WTC11 (cell line): ENCODE measurements at regions not wholly inside any gene's neighbourhood (a gene's known extent, or its start where the extent isn't known, plus 50 kb on each side); places are given as distances from the start of the nearest gene placed in this dataset.

Experiments used
- ATAC-seq: fragments of 200-7000 bp; cut with Tn5 transposase; 2 replicates; pipeline ENCODE4 v1.10.0; 2021; ENCODE audit warnings: mild to moderate bottlenecking, moderate library complexity
- CTCF ChIA-PET: fragments of 300-600 bp; sonication (Branson Sonifier 250); formaldehyde crosslinking; loops from one replicate; lab custom pipeline; 2021; ENCODE audit warnings: antibody characterized with exemption; lab: Charles Lee
- POLR2A ChIA-PET: fragments of 350-600 bp; sonication (Branson Sonifier 250); formaldehyde crosslinking; loops from one replicate; lab custom pipeline; 2021; ENCODE audit warnings: antibody characterized with exemption; lab: Charles Lee
- DNase-seq: peaks from one replicate; pipeline ENCODE4 v3.0.0; 2021; ENCODE audit warnings: low spot score
- H3K27ac Mint-ChIP-seq: 2 replicates; pipeline ENCODE4 v1.8.0; 2021; ENCODE audit warnings: mixed read lengths
- H3K27me3 Mint-ChIP-seq: 2 replicates; pipeline ENCODE4 v1.8.0; 2021; ENCODE audit warnings: low read depth, mild to moderate bottlenecking, moderate library complexity, mixed read lengths
- H3K36me3 Mint-ChIP-seq: 2 replicates; pipeline ENCODE4 v1.8.0; 2021; ENCODE audit warnings: mixed read lengths
- H3K4me1 Mint-ChIP-seq: 2 replicates; pipeline ENCODE4 v1.8.0; 2022; ENCODE audit warnings: mixed read lengths
- H3K4me3 Mint-ChIP-seq: 2 replicates; pipeline ENCODE4 v1.8.0; 2021; ENCODE audit warnings: mild to moderate bottlenecking, moderate library complexity, mixed read lengths
- H3K9me3 Mint-ChIP-seq: 2 replicates; pipeline ENCODE4 v1.8.0; 2021; ENCODE audit warnings: mixed read lengths
- AFF4 ChIP-seq: sonication (generic); formaldehyde crosslinking; IDR thresholded peaks from 2 replicates; pipeline ENCODE4 v1.8.1; 2023; ENCODE audit warnings: mild to moderate bottlenecking, missing genetic modification reagents, borderline replicate concordance
- AR ChIP-seq: fragments of 250-450 bp; sonication (Bioruptor Pico); IDR thresholded peaks from 2 replicates; pipeline ENCODE4 v1.9.0; 2021; ENCODE audit warnings: mild to moderate bottlenecking
- ATF3 ChIP-seq: sonication (generic); formaldehyde crosslinking; conservative IDR thresholded peaks from 2 replicates; pipeline ENCODE4 v1.8.1; 2022; ENCODE audit warnings: mild to moderate bottlenecking, missing genetic modification reagents
- CBFB ChIP-seq: sonication (generic); formaldehyde crosslinking; IDR thresholded peaks from 2 replicates; pipeline ENCODE4 v1.8.1; 2022; ENCODE audit warnings: mild to moderate bottlenecking, low read depth, missing genetic modification reagents
- E2F1 ChIP-seq: sonication (generic); formaldehyde crosslinking; IDR thresholded peaks from 2 replicates; pipeline ENCODE4 v1.8.0; 2022; ENCODE audit warnings: mild to moderate bottlenecking, missing genetic modification reagents
- ESRRA ChIP-seq: sonication (generic); formaldehyde crosslinking; IDR thresholded peaks from 2 replicates; pipeline ENCODE4 v1.8.1; 2022; ENCODE audit warnings: mild to moderate bottlenecking, missing genetic modification reagents, borderline replicate concordance
- FOXP4 ChIP-seq: sonication (generic); formaldehyde crosslinking; IDR thresholded peaks from 2 replicates; pipeline ENCODE4 v1.8.0; 2022; ENCODE audit warnings: mild to moderate bottlenecking, missing genetic modification reagents
- HMGA2 ChIP-seq: fragments of 250-450 bp; sonication (Bioruptor Pico); IDR thresholded peaks from 2 replicates; pipeline ENCODE4 v1.4.0; 2021; ENCODE audit warnings: mild to moderate bottlenecking, moderate library complexity
- NFYB ChIP-seq: sonication (generic); formaldehyde crosslinking; conservative IDR thresholded peaks from 2 replicates; pipeline ENCODE4 v1.8.0; 2022; ENCODE audit warnings: low read depth, missing genetic modification reagents
- NR3C1 ChIP-seq: sonication (generic); formaldehyde crosslinking; conservative IDR thresholded peaks from 2 replicates; pipeline ENCODE4 v1.8.1; 2023; ENCODE audit warnings: low read depth, mild to moderate bottlenecking, missing genetic modification reagents
- OVOL2 ChIP-seq: fragments of 250-450 bp; sonication (Bioruptor Pico); IDR thresholded peaks from 2 replicates; pipeline ENCODE4 v1.9.0; 2021; ENCODE audit warnings: mild to moderate bottlenecking, borderline replicate concordance
- PRRX2 ChIP-seq: fragments of 250-450 bp; sonication (Bioruptor Pico); IDR thresholded peaks from 2 replicates; pipeline ENCODE4 v1.8.0; 2021; ENCODE audit warnings: mild to moderate bottlenecking
- SMAD4 ChIP-seq: sonication (generic); formaldehyde crosslinking; IDR thresholded peaks from 2 replicates; pipeline ENCODE4 v1.8.0; 2022; ENCODE audit warnings: mild to moderate bottlenecking, missing genetic modification reagents
- TEAD4 ChIP-seq: sonication (generic); formaldehyde crosslinking; IDR thresholded peaks from 2 replicates; pipeline ENCODE4 v1.8.0; 2022; ENCODE audit warnings: mild to moderate bottlenecking, missing genetic modification reagents
- TP53 ChIP-seq: sonication (generic); formaldehyde crosslinking; IDR thresholded peaks from 2 replicates; pipeline ENCODE4 v1.8.1; 2023; ENCODE audit warnings: mild to moderate bottlenecking, missing genetic modification reagents
- ZNF219 ChIP-seq: sonication (generic); formaldehyde crosslinking; IDR thresholded peaks from 2 replicates; pipeline ENCODE4 v1.8.0; 2023; ENCODE audit warnings: missing genetic modification reagents, mild to moderate bottlenecking, borderline replicate concordance
- ZNF416 ChIP-seq: fragments of 250-450 bp; sonication (Bioruptor Pico); IDR thresholded peaks from 2 replicates; pipeline ENCODE4 v1.9.0; 2021; ENCODE audit warnings: mild to moderate bottlenecking, inconsistent platforms
- ZNF532 ChIP-seq: fragments of 250-450 bp; sonication (Bioruptor Pico); IDR thresholded peaks from 2 replicates; pipeline ENCODE4 v1.9.0; 2021; ENCODE audit warnings: mild to moderate bottlenecking, borderline replicate concordance
- ZNF671 ChIP-seq: fragments of 250-450 bp; sonication (Bioruptor Pico); IDR thresholded peaks from 2 replicates; pipeline ENCODE4 v1.8.0; 2021; ENCODE audit warnings: mild to moderate bottlenecking

GRCh38 chr6:18640754-18641153, 253.6 kb downstream of the RNF144B start (continued):
- no peak for TF ChIP-seq ZNF532
- TF ChIP-seq PRRX2 (CRISPR knock-in tag): no peak
- TF ChIP-seq CBFB (CRISPR knock-in tag): no peak
- TF ChIP-seq SMAD4 (CRISPR knock-in tag): no peak
- no peak for TF ChIP-seq FOXP4 (CRISPR knock-in tag)
- TF ChIP-seq, all 79 proteins: peak for 0

GRCh38 chr6:18654821-18655220, 267.7 kb downstream of the RNF144B start:
- H3K36me3 Mint-ChIP-seq: no peaks in the 10 kb centered on the region
- H3K27ac Mint-ChIP-seq: no peak overlapping the region
- POLR2A ChIA-PET: no interaction called here
- H3K4me3 Mint-ChIP-seq: no peak overlapping the region
- CTCF ChIA-PET: no interaction called here
- H3K4me1 Mint-ChIP-seq: peaks cover 6% of the 10 kb centered on the region
- no peak for ATAC-seq
- peaks cover 10% of the 10 kb centered on the region for H3K9me3 Mint-ChIP-seq
- no peak for DNase-seq
- no peaks in the 10 kb centered on the region for H3K27me3 Mint-ChIP-seq
- TF ChIP-seq ATF3 (no peak), ZNF219 (CRISPR knock-in tag) (no peak), AR (CRISPR knock-in tag) (no peak), ZNF416 (CRISPR knock-in tag) (no peak), NR3C1 (no peak), ZNF671 (no peak), E2F1 (CRISPR knock-in tag) (no peak), TEAD4 (CRISPR knock-in tag) (no peak), AFF4 (CRISPR knock-in tag) (no peak), TP53 (no peak), HMGA2 (no peak), ESRRA (CRISPR knock-in tag) (no peak), OVOL2 (no peak), NFYB (CRISPR knock-in tag) (no peak)
